ENCODE measurements at regions not wholly inside any gene's neighbourhood (a gene's known extent, or its start where the extent isn't known, plus 50 kb on each side); places are given as distances from the start of the nearest gene placed in this dataset.

DNA sequence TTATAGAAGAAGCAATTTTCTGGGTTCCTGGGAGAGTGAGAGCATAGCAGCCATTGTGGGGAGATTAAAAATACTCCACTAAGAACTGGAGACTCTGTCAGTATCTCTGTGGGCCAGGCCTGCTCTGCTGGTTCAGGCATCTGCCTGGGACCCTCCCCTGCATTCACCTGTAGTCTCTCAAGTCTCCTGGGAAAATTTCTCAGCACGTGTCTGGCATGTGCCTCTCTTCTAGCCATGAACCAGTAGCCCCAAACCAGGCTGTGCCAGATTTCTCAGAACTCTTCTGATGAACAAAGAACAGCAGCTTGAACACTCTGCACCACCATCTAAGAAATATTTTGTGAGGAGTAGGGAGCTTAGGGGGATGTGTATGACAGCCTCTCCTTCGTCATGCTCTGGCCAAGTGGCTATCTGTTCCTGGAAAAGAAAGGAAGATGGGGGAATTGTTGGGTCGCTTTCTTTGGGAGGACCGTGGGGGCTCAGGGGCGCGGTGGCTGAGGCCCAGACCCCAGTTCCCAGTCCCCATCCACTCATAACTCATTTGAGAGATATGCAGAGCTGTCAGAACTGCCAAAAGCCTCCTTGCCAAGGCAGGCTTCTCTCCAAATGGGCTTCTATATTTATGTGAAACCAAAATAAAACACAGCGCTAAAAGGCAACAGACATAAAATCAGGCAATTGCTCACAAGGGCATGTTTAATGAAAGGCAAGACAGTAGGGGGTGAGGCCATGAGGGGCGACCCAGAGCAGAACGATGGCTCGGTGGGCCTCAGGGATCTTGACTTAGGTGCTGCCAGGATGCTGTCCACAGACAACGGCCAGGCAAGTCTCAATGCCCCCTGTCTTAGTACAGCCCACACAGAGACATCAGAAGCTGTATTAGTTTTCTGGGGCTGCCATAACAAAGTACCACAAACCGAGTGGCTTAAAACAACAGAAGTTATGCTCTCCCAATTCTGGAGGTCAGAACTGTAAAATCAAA lies 114.7 kb upstream of the TNP1 start:
- TF ChIP-seq, protein P1, sequence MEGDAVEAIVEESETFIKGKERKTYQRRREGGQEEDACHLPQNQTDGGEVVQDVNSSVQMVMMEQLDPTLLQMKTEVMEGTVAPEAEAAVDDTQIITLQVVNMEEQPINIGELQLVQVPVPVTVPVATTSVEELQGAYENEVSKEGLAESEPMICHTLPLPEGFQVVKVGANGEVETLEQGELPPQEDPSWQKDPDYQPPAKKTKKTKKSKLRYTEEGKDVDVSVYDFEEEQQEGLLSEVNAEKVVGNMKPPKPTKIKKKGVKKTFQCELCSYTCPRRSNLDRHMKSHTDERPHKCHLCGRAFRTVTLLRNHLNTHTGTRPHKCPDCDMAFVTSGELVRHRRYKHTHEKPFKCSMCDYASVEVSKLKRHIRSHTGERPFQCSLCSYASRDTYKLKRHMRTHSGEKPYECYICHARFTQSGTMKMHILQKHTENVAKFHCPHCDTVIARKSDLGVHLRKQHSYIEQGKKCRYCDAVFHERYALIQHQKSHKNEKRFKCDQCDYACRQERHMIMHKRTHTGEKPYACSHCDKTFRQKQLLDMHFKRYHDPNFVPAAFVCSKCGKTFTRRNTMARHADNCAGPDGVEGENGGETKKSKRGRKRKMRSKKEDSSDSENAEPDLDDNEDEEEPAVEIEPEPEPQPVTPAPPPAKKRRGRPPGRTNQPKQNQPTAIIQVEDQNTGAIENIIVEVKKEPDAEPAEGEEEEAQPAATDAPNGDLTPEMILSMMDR (IDR thresholded peaks at IDR 0.05) = no peak
- TF ChIP-seq, protein P2, sequence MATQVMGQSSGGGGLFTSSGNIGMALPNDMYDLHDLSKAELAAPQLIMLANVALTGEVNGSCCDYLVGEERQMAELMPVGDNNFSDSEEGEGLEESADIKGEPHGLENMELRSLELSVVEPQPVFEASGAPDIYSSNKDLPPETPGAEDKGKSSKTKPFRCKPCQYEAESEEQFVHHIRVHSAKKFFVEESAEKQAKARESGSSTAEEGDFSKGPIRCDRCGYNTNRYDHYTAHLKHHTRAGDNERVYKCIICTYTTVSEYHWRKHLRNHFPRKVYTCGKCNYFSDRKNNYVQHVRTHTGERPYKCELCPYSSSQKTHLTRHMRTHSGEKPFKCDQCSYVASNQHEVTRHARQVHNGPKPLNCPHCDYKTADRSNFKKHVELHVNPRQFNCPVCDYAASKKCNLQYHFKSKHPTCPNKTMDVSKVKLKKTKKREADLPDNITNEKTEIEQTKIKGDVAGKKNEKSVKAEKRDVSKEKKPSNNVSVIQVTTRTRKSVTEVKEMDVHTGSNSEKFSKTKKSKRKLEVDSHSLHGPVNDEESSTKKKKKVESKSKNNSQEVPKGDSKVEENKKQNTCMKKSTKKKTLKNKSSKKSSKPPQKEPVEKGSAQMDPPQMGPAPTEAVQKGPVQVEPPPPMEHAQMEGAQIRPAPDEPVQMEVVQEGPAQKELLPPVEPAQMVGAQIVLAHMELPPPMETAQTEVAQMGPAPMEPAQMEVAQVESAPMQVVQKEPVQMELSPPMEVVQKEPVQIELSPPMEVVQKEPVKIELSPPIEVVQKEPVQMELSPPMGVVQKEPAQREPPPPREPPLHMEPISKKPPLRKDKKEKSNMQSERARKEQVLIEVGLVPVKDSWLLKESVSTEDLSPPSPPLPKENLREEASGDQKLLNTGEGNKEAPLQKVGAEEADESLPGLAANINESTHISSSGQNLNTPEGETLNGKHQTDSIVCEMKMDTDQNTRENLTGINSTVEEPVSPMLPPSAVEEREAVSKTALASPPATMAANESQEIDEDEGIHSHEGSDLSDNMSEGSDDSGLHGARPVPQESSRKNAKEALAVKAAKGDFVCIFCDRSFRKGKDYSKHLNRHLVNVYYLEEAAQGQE (IDR thresholded peaks at IDR 0.05; ENCODE audit: insufficient read depth in 1 of 2, low read depth in 2 of 2, low read length in 1 of 2) = no peak
- no peak for TF ChIP-seq POLR2AphosphoS5 (IDR thresholded peaks at IDR 0.05; ENCODE audit: low read depth, low read length)

All from Panc1 (cell line).